Kidney epithelial cell (primary cell): ENCODE measurements at regions not wholly inside any gene's neighbourhood (a gene's known extent, or its start where the extent isn't known, plus 50 kb on each side); places are given as distances from the start of the nearest gene placed in this dataset.

Experiments used
- DNase-seq: peaks from one replicate; pipeline ENCODE4 v3.0.0-alpha.2; 2010; ENCODE audit warnings: low read depth
- H3K27me3 ChIP-seq: 2 replicates; pipeline ENCODE4 v1.6.0; 2011; ENCODE audit warnings: low read length; ENCODE audit not compliant: control insufficient read depth, insufficient read depth
- H3K36me3 ChIP-seq: 2 replicates; pipeline ENCODE4 v1.5.1; 2011; ENCODE audit warnings: low read length; ENCODE audit not compliant: control insufficient read depth, insufficient read depth
- H3K4me3 ChIP-seq: 2 replicates; pipeline ENCODE4 v1.5.1; 2011; ENCODE audit warnings: low read depth, mild to moderate bottlenecking, control low read depth, low read length
- CTCF ChIP-seq: IDR thresholded peaks from 2 replicates; pipeline ENCODE4 v1.5.1; 2011; ENCODE audit warnings: mild to moderate bottlenecking, moderate library complexity, low read length, control low read depth, inconsistent platforms; ENCODE audit not compliant: insufficient read depth, poor library complexity, severe bottlenecking

- H3K4me3 ChIP-seq, result no peak overlapping the region
- H3K36me3 ChIP-seq, result no peaks in the 10 kb centered on the region
- no peak for DNase-seq
- H3K27me3 ChIP-seq, result no peaks in the 10 kb centered on the region
- TF ChIP-seq CTCF, result no peak
These were observed 297.7 kb downstream of the CDC5L start for GRCh38 chr6:44685213-44685612.

- Histone ChIP-seq H3K27me3 (no peaks in the 10 kb centered on the region), H3K36me3 (no peaks in the 10 kb centered on the region), H3K4me3 (no peak overlapping the region)
- no peak for DNase-seq
- no peak for TF ChIP-seq CTCF
These were observed 308.6 kb downstream of the CDC5L start for GRCh38 chr6:44696099-44696498.

- no peak for DNase-seq
- no peak overlapping the region for H3K4me3 ChIP-seq
- H3K36me3 ChIP-seq, result no peaks in the 10 kb centered on the region
- no peaks in the 10 kb centered on the region for H3K27me3 ChIP-seq
- no peak for TF ChIP-seq CTCF
These were observed 309.2 kb downstream of the CDC5L start for GRCh38 chr6:44696686-44697085.

- Histone ChIP-seq H3K4me3 (no peak overlapping the region), H3K27me3 (no peaks in the 10 kb centered on the region), H3K36me3 (no peaks in the 10 kb centered on the region)
- no peak for DNase-seq
- TF ChIP-seq CTCF, result no peak
These were observed 309.8 kb downstream of the CDC5L start for GRCh38 chr6:44697327-44697726.

GRCh38 chr6:44698602-44699001 lies 311.1 kb downstream of the CDC5L start:
- DNase-seq, result no peak
- no peak for TF ChIP-seq CTCF
- Histone ChIP-seq H3K4me3 (no peak overlapping the region), H3K36me3 (no peaks in the 10 kb centered on the region), H3K27me3 (no peaks in the 10 kb centered on the region)

- no peak for TF ChIP-seq CTCF
- no peak for DNase-seq
These were observed 311.6 kb downstream of the CDC5L start for GRCh38 chr6:44699082-44699481.

More at GRCh38 chr6:44699082-44699481, 311.6 kb downstream of the CDC5L start:
- Histone ChIP-seq H3K27me3 (no peaks in the 10 kb centered on the region), H3K36me3 (no peaks in the 10 kb centered on the region), H3K4me3 (no peak overlapping the region)
